Activated naive CD4-positive, alpha-beta T cell treated with anti-CD3 and anti-CD28 coated beads, Interleukin-2, amount 50 U/mL, for 16 hours (primary cell): ENCODE measurements at regions not wholly inside any gene's neighbourhood (a gene's known extent, or its start where the extent isn't known, plus 50 kb on each side); places are given as distances from the start of the nearest gene placed in this dataset.
"Not testable (repeated sequence)": the region's sequence is repeated elsewhere in the genome, so short reads cannot be mapped to it uniquely, and the experiment has no call there.

Experiments
- DNase-seq: peaks from one replicate; pipeline ENCODE4 v3.0.0-alpha.2; 2020

GRCh38 chr10:29229258-29229705 lies 59.6 kb upstream of the LYZL1 start:
- no peak for DNase-seq

- DNase-seq: not testable (repeated sequence)
Observed at GRCh38 chr10:29236910-29237309, 52.0 kb upstream of the LYZL1 start.

GRCh38 chr10:29237786-29238185 lies 51.1 kb upstream of the LYZL1 start:
- DNase-seq: no peak

- DNase-seq: no peak
Observed at GRCh38 chr10:29238523-29239135, 50.2 kb upstream of the LYZL1 start.
